Stimulated activated CD8-positive, alpha-beta memory T cell treated with anti-CD3 and anti-CD28 coated beads, Interleukin-7, amount 100 ng/mL, for 24 hours (primary cell): ENCODE measurements at regions not wholly inside any gene's neighbourhood (a gene's known extent, or its start where the extent isn't known, plus 50 kb on each side); places are given as distances from the start of the nearest gene placed in this dataset.

Experiments
- DNase-seq: peaks from one replicate; pipeline ENCODE4 v3.0.0-alpha.2; 2020; ENCODE audit warnings: low read depth

GRCh38 chr5:90191352-90192045 lies 218.1 kb downstream of the CETN3 start:
- DNase-seq = no peak

DNA sequence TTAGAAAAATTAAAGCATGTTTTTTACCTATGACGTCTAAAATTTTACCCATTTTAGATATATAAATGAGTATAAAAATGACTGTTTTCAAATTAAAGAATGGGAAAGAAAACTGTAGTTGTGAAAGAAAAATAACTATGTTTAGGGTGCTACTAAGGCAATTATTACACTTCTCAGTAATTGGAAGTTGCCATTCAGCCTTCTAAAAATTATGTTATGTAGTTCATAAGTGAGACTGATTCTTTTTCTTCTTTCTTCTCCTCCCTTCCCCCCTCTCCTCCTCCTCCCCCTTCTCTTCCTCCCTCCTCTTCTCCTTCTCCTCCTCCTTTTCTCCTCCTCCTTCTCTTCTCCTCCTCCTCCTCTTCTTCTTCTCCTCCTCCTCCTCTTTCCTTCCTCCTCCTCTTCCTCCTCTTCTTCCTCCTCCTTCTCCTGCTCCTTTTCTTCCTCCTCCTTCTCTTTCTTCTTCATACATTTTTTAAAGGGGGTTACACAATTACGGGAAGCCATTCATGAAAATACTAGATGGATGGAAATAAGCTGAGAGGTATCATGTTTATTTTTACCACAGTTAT lies 223.6 kb downstream of the CETN3 start:
- no peak for DNase-seq

- DNase-seq = no peak
These were observed 224.8 kb downstream of the CETN3 start for GRCh38 chr5:90184764-90185163.

DNA sequence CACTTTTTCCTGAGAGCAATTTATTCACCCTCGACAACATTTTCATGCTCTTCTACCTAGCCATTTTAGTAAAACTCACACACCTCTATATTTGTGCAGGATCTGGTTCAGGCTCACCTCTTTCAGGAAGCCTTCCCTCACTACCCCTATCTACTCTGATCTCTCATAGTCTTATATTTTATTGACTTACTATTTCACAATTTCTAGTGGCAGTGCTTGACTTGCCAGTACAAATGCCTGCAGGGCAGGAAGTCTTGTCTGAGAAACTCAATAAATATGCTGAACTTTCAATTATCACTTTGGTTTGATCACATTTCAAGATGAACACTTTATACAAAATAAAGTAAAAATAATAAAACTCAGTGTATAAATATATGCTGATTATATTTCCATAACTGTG lies 226.8 kb downstream of the CETN3 start:
- DNase-seq = no peak

DNA sequence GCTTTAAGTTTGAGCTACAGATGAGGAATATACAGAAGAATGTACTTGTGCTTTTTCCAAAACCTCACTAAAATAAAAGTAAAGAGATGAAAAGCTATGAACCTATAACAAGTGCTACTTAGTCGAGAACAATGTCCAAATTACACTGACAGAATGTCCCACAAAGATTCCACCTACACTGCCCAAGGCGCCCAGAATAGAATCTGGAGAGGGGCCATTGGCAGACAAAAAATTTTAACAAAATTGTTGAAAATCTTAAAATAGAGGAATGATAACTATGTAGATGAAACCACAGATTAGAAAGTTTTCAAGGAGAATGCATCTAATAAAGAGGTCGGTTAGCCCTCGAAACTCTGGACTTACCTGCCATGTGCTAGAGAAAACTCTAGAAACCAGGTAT lies 235.3 kb downstream of the CETN3 start:
- DNase-seq = no peak

- DNase-seq = no peak
These were observed 236.1 kb downstream of the CETN3 start for GRCh38 chr5:90173299-90174030.

DNA sequence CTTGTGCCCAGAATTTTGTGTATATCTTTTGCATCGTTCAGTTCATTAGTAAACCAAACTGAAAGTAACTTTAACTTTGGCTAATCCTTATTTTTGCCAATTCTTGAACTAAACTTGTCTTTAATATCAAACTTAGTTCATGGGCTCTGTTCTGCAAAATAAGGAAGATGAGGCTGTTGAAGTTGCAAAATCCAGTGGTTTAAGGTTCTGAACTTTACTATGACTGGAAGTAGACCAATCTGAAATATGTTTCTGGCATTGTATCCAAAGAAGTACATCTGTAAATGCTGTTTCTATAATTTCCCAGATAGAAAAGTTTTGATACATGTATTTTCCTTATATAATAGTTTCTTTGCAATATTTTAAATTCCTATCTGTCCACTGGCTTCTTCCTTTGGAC lies 238.1 kb downstream of the CETN3 start:
- no peak for DNase-seq

GRCh38 chr5:90170261-90170660 lies 239.3 kb downstream of the CETN3 start:
- DNase-seq = no peak

GRCh38 chr5:90169078-90169477 lies 240.5 kb downstream of the CETN3 start:
- DNase-seq = no peak

DNA sequence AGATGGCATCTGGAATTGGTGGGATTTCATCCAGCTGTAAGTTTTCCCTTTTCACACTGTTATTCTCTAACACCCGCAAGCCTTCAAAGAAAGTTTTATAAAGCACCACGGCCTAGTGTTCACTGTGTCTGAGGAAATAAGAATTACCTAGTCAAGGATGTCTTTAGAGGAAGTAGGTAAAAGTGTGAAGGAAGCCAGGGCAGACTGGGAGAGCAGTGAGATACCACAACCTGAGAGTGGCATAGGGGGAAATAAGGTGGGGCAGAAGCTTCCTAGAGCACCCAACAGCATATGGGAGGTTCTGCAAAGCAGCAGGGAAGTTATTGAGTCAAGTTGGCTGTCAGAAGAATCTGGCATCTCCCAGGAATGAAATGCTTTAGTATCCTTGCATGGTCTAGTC lies 241.2 kb downstream of the CETN3 start:
- no peak for DNase-seq

GRCh38 chr5:90166816-90167215 lies 242.7 kb downstream of the CETN3 start:
- no peak for DNase-seq

DNA sequence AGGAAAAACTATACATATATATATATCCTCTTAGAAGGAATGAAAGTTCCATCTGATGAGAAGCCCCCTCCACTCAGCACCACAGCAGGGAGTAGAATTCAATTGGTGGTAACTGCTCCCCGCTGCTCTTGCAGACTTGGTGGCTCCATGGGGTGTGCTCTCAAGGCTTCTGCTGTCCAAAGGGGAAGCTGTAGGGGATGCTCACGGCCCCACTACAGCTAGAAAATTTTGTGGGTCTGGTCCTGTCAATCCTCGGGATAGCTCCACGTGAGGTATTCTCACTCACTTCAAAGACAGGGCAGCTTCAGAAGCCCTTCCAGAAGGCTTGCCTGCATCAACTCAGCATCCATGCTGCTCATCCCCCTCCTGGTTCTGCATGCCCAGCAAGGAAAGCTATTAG lies 247.2 kb downstream of the CETN3 start:
- no peak for DNase-seq

DNA sequence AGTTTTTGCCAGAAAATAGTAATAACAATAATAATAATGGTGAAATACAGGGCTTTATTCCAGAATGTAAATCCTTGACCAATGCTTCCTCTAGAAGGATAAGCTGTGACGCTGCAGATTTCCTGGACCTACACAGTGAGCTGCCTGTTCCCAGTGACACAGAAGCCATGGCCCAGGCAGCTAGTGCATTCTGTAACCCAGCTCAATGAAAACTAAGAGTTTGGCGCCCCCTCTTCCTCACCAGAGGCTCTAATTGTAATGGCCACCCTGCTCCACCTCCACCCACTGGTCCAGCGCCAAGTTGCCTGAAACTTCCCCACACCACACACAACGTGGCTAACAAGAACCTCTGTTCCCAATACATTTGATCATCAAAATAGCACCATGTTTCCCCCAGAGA lies 248.1 kb downstream of the CETN3 start:
- DNase-seq = no peak

DNA sequence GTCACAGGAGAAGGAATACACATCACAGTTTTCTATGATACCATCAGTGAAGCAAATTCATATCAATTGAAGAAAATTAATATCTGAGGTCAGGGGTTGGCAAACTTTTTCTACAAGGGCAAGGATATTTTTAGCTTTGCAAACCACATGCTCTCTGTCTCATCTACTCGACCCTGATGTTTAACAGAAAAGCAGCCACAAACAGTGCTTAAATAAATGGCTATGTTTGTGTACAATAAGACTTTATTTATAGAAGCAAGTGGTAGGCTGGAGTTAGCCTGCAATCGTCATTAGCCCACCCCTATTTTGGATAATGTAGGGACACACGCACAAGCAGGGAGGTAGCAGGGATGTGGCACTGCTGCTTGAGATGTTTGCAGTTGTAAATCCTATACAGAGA lies 251.4 kb downstream of the CETN3 start:
- DNase-seq = no peak

DNA sequence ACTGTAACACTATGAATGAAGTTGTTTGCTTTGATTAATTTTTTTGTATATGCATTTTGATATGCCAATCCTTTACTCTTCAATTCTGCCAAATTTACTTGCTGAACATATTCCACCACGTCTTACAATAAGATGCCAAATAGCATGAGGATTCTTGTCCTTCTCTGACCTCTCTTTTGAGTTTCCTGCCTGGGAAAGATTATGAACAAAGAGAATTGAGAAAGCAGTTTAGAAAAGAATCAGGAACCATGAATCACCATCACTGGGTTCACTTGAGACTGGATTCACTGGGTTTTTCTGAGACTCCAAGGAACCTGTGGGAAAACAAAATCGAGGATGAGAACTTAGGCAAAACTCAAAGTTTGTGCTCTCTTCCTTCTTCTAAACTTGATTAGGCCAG lies 256.5 kb downstream of the CETN3 start:
- no peak for DNase-seq

GRCh38 chr5:90144625-90145327 lies 264.8 kb downstream of the CETN3 start:
- no peak for DNase-seq

- DNase-seq = no peak
These were observed 267.0 kb downstream of the CETN3 start for GRCh38 chr5:90142541-90142940.

- no peak for DNase-seq
These were observed 267.6 kb downstream of the CETN3 start for GRCh38 chr5:90141984-90142383.

DNA sequence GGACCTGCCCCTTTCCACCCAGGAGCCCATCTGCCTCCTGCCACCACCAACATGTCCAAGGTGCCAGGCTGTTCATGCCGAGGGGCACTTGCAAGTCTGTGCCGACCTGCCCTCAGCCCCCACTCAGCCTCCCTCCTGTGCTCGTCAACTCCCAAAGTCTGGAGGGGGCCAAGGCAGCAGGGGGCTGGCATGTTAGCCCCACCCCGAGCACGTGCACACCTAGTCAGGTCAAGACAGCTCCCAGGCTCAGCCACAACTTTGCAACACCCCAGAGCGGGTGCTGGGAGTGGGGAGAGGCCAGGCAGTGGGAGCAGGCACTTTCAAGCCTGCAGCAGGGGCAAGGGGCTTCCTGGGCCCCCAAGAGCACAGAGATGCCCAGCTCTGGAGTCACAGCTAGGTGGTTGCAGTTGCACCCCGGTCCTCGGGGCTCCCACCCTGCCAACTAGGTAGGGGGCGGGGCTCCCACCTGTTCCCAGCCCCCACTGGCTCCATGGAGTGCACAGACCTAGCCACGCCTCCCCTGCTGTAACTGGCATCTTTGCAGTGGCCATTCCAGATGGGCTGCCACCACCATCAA lies 272.5 kb downstream of the CETN3 start:
- DNase-seq = no peak

GRCh38 chr5:90135779-90136378 lies 273.7 kb downstream of the CETN3 start:
- DNase-seq = no peak

GRCh38 chr5:90134892-90135291 lies 274.7 kb downstream of the CETN3 start:
- DNase-seq = no peak

DNA sequence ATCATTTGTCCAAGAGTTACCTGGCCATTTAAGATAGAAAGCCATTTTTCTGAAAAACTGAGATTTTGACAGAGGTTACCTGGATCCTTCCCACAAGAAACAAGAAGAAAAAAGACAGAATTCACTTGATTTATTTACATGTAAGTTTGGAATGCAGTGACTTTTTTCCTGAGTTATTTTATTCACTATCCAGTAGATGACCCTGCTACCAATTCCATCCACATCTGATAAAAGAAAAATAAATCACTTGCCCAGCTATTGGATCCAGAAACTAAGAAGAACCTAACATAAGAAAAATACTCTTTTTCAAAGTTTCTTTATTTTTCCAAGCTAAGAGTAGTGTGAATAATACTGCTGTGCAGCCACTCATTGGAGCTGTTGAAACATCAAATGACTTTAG lies 275.2 kb downstream of the CETN3 start:
- no peak for DNase-seq
